Amygdala (tissue), 56 donors: ENCODE measurements at regions not wholly inside any gene's neighbourhood (a gene's known extent, or its start where the extent isn't known, plus 50 kb on each side); places are given as distances from the start of the nearest gene placed in this dataset.

ENCODE experiments used
- DNase-seq, 56 donors: peaks; one replicate each; lab custom pipeline; 2025; lab: John Stamatoyannopoulos, UW

- DNase-seq, result no peak
Observed at GRCh38 chr12:111094157-111095010, 174.0 kb upstream of the MYL2 start.

GRCh38 chr12:111093428-111094142 is 173.2 kb upstream of the MYL2 start:
- no peak for DNase-seq

GRCh38 chr12:111091051-111091450 is 170.7 kb upstream of the MYL2 start:
- no peak for DNase-seq

- DNase-seq, result no peak
Observed at GRCh38 chr12:111089616-111090015, 169.2 kb upstream of the MYL2 start.

GRCh38 chr12:111088409-111088808 is 168.0 kb upstream of the MYL2 start:
- no peak for DNase-seq

GRCh38 chr12:111086947-111087700 is 166.7 kb upstream of the MYL2 start:
- DNase-seq, result no peak

GRCh38 chr12:111085096-111085495 is 164.7 kb upstream of the MYL2 start:
- DNase-seq, result no peak

- no peak for DNase-seq
Observed at GRCh38 chr12:111084605-111085004, 164.2 kb upstream of the MYL2 start.

- no peak for DNase-seq
Observed at GRCh38 chr12:111084158-111084557, 163.8 kb upstream of the MYL2 start.

- no peak for DNase-seq
Observed at GRCh38 chr12:111081600-111081999, 161.2 kb upstream of the MYL2 start.

- DNase-seq, result no peak
Observed at GRCh38 chr12:111078731-111079130, 158.4 kb upstream of the MYL2 start.

GRCh38 chr12:111076611-111077451 is 156.5 kb upstream of the MYL2 start:
- DNase-seq, result no peak

- no peak for DNase-seq
Observed at GRCh38 chr12:111076199-111076598, 155.8 kb upstream of the MYL2 start.

- DNase-seq, result no peak
Observed at GRCh38 chr12:111074965-111075364, 154.6 kb upstream of the MYL2 start.

- DNase-seq, result no peak
Observed at GRCh38 chr12:111074559-111074958, 154.2 kb upstream of the MYL2 start.

GRCh38 chr12:111073370-111073769 is 153.0 kb upstream of the MYL2 start:
- no peak for DNase-seq

- no peak for DNase-seq
Observed at GRCh38 chr12:111072299-111072698, 151.9 kb upstream of the MYL2 start.

GRCh38 chr12:111069886-111070285 is 149.5 kb upstream of the MYL2 start:
- no peak for DNase-seq

- no peak for DNase-seq
Observed at GRCh38 chr12:111068290-111068689, 147.9 kb upstream of the MYL2 start.

GRCh38 chr12:111067498-111067897 is 147.1 kb upstream of the MYL2 start:
- no peak for DNase-seq
